GM21447 (cell line): ENCODE measurements at regions not wholly inside any gene's neighbourhood (a gene's known extent, or its start where the extent isn't known, plus 50 kb on each side); places are given as distances from the start of the nearest gene placed in this dataset.

ENCODE experiments used
- ATAC-seq: cut with Tn5 transposase; IDR thresholded peaks from one replicate; pipeline ENCODE4 v1.9.1; 2021; ENCODE audit not compliant: unreplicated experiment

DNA sequence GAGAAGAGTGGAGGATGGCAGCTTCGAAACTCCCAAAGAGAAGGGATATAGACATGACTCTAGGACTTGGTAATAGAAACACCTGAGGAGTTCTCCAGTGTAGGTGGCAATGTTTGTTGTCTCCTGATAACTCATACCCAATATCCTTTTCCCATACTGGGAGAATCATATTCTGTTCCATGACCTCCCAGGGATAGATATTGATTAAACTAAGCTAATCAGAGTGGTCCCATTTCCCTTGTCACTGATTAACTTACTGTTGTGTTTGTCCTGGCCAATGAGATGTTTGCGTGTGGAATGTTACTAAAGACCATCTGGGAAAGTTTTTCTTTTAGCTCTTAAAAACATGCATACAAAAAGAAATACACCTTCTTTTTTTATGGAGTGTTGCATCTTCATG, 85.6 kb downstream of the RPL22L1 start:
- ATAC-seq: no peak

DNA sequence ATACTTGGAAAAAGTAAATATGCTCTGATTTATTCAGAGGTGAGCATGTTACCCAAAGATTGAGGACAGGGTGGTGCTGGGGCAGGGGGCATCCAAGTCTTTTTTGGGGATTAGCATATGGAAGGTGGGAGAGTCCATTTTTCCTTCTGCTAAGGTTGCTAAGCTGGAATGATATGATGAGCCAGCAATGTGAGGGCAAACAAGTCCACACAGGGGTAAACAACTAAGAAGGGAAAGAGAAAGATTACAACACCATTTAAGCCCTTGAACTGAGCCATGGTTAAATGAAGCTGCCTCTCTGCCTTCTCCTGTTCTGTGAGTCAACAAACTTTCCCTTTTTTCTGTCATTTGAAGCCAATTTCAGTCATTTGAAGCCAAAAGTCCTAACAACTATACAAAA, 89.0 kb downstream of the RPL22L1 start:
- no peak for ATAC-seq

DNA sequence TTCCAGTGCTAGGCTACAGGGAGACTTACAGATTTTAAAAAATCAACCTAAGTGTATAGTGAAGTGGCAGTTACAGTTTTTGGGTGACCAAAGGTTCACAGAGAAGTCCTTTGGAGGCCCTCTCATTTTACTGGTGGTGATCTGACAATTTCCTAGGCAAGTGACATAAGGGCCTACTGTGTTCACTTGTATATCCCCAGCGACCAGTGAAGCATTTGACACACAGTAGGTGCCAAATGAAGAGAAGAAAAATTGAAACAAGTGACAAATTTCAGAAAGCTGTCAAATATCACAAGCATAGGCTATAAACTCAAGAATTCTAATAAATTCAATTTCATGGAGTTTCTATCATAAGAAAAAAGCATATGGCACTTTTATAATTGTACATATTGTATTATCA, 89.5 kb downstream of the RPL22L1 start:
- no peak for ATAC-seq

- no peak for ATAC-seq
Measured at GRCh38 chr3:170778240-170779217, 91.5 kb downstream of the RPL22L1 start.

DNA sequence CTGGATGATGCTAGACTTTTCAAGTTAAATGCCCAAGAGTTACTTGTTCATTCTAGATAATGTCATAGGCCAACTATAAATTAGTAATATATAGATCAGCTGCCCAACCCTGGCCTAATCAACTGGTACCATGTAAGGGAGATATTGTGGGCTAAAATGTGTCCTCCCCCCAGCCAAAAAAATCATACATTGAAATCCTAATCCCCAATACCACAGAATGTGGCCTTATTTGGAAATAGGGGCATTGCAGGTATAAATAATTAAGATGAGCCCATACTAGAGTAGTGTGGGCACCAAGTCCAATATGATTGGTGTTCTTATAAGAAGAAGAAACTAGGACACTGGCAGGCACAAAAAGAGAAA, 92.5 kb downstream of the RPL22L1 start:
- ATAC-seq: no peak

- no peak for ATAC-seq
Measured at GRCh38 chr3:170776887-170777563, 93.0 kb downstream of the RPL22L1 start.

- ATAC-seq: no peak
Measured at GRCh38 chr3:170773682-170774425, 96.1 kb downstream of the RPL22L1 start.

DNA sequence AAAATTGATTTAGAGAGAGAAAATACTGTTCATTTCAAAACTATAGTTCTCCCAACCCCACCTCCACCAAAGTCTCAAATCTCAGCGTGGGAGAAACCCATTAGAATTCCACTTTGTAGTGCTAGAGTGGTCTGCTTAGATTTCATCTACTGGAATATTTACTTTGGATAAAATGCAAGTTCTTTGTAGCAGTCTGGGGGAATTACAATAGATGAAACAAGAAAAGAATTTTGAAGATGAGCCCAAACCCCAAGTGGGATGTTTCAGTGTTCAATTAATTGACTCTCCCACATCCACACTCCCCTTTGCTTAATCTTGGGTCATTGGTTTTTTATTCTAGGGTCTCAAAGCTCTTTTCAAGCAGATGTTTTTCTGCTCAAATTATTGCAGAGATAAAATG, 97.8 kb downstream of the RPL22L1 start:
- no peak for ATAC-seq

DNA sequence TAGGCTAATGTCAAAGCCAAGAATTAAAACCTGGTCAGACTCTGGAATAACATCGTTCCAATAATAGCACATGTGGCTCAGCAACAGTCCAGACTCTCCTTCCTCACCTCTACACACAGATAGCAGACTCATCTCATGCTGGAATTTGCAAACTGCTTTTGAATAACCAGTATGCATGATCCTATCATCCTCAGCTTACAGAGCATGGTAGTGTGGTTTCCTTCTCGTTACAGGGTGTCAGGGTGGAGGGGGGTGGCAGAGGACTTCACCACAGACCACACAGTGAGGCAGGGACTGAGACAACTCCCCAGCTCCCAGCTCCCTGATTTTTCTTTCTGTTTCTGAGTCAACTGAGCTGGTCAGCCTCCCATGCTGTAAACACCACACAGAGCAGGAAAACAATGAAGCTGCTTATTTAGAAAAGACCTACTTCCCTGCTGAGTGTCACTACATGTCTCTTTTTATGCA, 101.6 kb downstream of the RPL22L1 start:
- no peak for ATAC-seq

DNA sequence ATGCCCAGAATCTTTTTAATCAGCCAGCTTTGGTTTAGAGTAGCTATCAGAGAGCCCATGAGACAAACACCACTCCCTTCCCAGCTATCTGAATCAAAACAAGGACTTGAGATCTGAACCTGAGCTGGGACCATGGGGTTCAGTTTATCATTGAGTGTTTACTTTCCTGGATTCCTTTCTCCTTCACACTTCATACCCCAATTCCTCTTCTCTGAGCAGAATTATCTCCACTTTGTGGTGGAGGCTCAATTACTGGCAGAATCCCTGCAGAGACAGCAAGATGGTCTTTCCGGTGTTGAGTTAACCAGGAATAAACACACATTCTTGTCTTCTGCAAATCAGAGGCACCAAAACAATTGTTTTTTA, 102.4 kb downstream of the RPL22L1 start:
- ATAC-seq: no peak

DNA sequence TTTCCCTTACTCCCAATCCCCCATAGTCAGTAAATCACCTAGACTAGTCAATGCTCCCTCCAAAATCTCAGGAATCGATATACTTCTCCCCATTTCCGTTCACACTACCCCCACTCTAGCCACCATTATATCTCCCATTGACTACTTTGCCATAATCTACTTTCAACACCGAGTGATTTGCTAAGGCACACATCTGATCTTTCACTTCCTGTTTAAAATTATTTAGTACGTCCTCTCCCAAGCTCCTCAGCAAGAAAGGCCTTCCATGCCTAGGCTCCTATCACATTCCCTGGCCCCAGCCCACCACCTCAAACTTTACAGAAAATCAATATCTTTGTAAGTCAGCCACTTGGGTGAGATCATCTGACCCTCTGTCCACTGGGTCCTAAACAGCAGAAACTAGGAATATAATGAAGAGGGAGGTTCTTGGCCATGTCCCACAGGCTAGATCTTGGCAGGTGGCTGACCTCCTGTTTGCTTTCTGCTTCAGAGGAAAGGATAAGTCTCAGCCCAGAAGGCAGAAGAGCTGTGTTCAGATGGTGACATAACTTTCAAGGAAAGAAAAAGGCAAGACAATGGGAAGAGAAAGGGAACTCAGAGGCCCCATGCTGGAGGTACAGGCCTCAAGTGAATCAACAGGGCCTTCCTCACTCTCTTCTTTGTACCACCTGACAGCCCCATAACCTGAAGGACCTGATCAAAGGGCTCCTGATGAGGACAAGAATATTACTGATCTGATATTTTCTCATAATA, 103.0 kb downstream of the RPL22L1 start:
- no peak for ATAC-seq

GRCh38 chr3:170766253-170766652, 103.7 kb downstream of the RPL22L1 start:
- no peak for ATAC-seq

- ATAC-seq: no peak
Measured at GRCh38 chr3:170765419-170766078, 104.4 kb downstream of the RPL22L1 start.

GRCh38 chr3:170764017-170764416, 106.0 kb downstream of the RPL22L1 start:
- ATAC-seq: no peak

DNA sequence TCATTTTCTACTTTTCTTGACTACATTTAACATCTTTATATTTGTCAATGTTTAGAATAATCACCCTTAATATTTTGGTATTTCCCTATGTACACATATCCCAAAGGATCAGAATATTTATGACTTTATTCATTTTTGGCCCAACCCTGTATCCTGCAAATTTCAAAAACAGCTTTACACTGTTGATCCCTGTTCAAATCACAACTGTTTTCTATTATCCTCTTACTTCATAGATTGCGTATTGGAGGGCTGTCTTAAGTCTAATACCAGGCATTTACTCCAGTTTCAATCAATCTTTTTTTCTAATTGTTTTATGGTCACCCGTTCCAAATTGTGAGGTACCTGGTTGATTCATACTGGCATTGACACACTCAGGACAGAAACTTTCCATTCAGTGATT, 107.9 kb downstream of the RPL22L1 start:
- ATAC-seq: no peak

DNA sequence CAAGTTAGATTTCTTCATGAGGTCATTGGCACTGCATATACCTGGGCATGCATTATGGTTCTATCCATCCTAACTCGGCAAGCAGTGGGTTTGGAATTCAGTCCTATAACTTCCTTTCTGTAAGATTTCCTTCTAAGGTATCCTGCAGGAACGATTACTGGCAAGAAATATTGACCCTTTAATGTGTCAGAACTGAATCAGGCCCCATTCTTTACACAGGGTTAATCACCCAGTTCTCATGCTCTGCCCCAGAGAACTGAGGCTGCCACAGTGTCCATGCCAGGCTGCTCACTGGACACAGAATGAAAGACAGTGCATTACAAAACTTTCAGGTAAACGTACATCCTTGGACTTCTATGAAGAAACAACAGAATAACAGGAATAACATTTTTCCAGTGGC, 108.9 kb downstream of the RPL22L1 start:
- ATAC-seq: no peak

DNA sequence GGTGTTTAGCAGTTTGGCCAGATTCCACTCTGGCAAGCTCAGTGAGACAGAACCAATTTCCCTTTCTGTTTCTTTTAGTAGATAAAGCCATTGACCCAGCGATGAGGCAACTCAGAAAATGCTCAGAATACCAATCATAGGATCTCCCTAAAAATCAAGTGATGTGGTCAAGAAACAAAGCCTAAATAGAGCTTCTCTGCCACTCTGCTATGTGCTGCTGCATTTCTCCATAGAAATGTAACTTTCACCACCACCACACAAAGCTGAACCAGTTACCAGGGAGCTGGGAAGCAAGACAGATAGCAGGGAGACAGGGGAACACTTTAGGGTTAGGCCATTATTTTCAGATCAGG, 109.8 kb downstream of the RPL22L1 start:
- no peak for ATAC-seq

- ATAC-seq: no peak
Measured at GRCh38 chr3:170759511-170760173, 110.4 kb downstream of the RPL22L1 start.

- no peak for ATAC-seq
Measured at GRCh38 chr3:170757038-170757437, 113.0 kb downstream of the RPL22L1 start.

- ATAC-seq: no peak
Measured at GRCh38 chr3:170754311-170754693, 115.7 kb downstream of the RPL22L1 start.
